Astrocyte (in vitro differentiated cells and primary cell): ENCODE measurements at regions not wholly inside any gene's neighbourhood (a gene's known extent, or its start where the extent isn't known, plus 50 kb on each side); places are given as distances from the start of the nearest gene placed in this dataset.

ENCODE experiments used
- DNase-seq: peaks from one replicate; pipeline ENCODE4 v3.0.0-alpha.2; 2010; ENCODE audit warnings: low read depth
- FAIRE-seq: peaks from 2 replicates; lab custom pipeline; 2011; peaks lifted over from hg19 to GRCh38; lab: Jason Lieb, UNC
- H2AFZ ChIP-seq: 2 replicates; pipeline ENCODE4 v1.6.0; 2012; ENCODE audit warnings: low read depth, low read length, inconsistent platforms
- H3K27ac ChIP-seq: 2 replicates; pipeline ENCODE4 v1.5.1; 2011; ENCODE audit warnings: low read depth, low read length, inconsistent platforms
- H3K27me3 ChIP-seq: 2 replicates; pipeline ENCODE4 v1.6.0; 2011; ENCODE audit warnings: low read length, inconsistent platforms; ENCODE audit not compliant: insufficient read depth
- H3K36me3 ChIP-seq: 2 replicates; pipeline ENCODE4 v1.5.1; 2011; ENCODE audit warnings: low read length, inconsistent platforms; ENCODE audit not compliant: insufficient read depth
- H3K4me1 ChIP-seq: 2 replicates; pipeline ENCODE4 v1.5.1; 2011; ENCODE audit warnings: low read length, inconsistent platforms; ENCODE audit not compliant: insufficient read depth
- H3K4me2 ChIP-seq: 2 replicates; pipeline ENCODE4 v1.6.0; 2012; ENCODE audit warnings: low read length, inconsistent platforms
- H3K4me3 ChIP-seq: 2 replicates; pipeline ENCODE4 v1.5.1; 2011; ENCODE audit warnings: low read depth, mild to moderate bottlenecking, low read length, inconsistent platforms; ENCODE audit not compliant: insufficient read depth
- H3K79me2 ChIP-seq: 2 replicates; pipeline ENCODE4 v1.6.0; 2012; ENCODE audit warnings: mild to moderate bottlenecking, low read length, inconsistent platforms; ENCODE audit not compliant: insufficient read depth
- H3K9ac ChIP-seq: 2 replicates; pipeline ENCODE4 v1.6.0; 2012; ENCODE audit warnings: mild to moderate bottlenecking, low read length, inconsistent platforms
- H3K9me3 ChIP-seq: 2 replicates; pipeline ENCODE4 v1.5.1; 2012; ENCODE audit warnings: low read depth, mild to moderate bottlenecking, low read length, inconsistent platforms; ENCODE audit not compliant: insufficient read depth
- H4K20me1 ChIP-seq: 2 replicates; pipeline ENCODE4 v1.6.0; 2012; ENCODE audit warnings: low read length, inconsistent platforms; ENCODE audit not compliant: insufficient read depth
- H3K27ac Mint-ChIP-seq: one replicate; pipeline ENCODE4 v1.8.0; 2021; ENCODE audit warnings: mild to moderate bottlenecking, mixed read lengths; ENCODE audit not compliant: unreplicated experiment
- H3K27me3 Mint-ChIP-seq: one replicate; pipeline ENCODE4 v1.8.0; 2021; ENCODE audit warnings: low read depth, mixed read lengths; ENCODE audit not compliant: unreplicated experiment
- H3K36me3 Mint-ChIP-seq: one replicate; pipeline ENCODE4 v1.8.0; 2021; ENCODE audit warnings: low read depth, mixed read lengths; ENCODE audit not compliant: unreplicated experiment
- H3K4me1 Mint-ChIP-seq: one replicate; pipeline ENCODE4 v1.8.0; 2021; ENCODE audit warnings: low read depth, mixed read lengths; ENCODE audit not compliant: unreplicated experiment
- H3K4me3 Mint-ChIP-seq: one replicate; pipeline ENCODE4 v1.8.0; 2021; ENCODE audit warnings: mild to moderate bottlenecking, moderate library complexity, mixed read lengths; ENCODE audit not compliant: unreplicated experiment
- H3K9me3 Mint-ChIP-seq: one replicate; pipeline ENCODE4 v1.8.0; 2021; ENCODE audit warnings: mild to moderate bottlenecking, mixed read lengths; ENCODE audit not compliant: unreplicated experiment
- CTCF ChIP-seq: IDR thresholded peaks from 2 replicates; pipeline ENCODE4 v1.5.1; 2011; ENCODE audit warnings: low read depth, mild to moderate bottlenecking, inconsistent platforms, low read length, moderate library complexity; ENCODE audit not compliant: insufficient read depth
- EZH2 ChIP-seq: IDR thresholded peaks from 2 replicates; pipeline ENCODE4 v1.6.1; 2012; ENCODE audit warnings: mild to moderate bottlenecking, low read length, inconsistent platforms; ENCODE audit not compliant: insufficient read depth

DNA sequence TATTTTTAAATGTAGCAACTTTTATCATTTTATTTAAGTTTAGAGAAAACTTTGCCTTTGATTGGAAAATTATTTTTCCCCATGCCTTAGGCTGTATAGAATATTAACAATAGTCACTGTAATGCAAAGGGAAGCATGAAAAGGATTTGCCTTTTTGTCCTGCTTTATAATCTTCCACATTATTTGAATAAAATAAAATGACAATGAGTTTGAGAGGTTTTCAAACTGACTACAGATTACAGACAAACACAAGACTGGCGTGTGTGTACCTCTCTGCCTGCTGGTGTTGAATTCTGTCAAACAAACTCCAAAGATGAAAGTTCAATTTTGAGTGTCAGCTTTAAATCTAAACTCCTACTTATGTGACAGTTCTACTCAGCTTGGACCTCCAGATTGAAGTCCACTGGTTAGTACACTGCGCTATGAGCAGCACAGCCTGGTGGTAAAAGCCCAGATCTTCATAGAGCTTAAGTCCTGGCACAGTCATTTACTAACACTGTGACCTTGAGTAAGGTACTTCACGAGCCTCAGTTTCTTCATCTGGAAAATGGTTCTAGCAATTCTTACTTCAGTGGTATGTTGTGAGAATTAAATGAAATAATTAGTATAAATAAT is 98.3 kb upstream of the CPNE8 start:
- no peak overlapping the region for H3K4me3 ChIP-seq
- TF ChIP-seq CTCF (no peak), EZH2 (no peak)
- no peaks in the 10 kb centered on the region for H3K4me1 Mint-ChIP-seq
- no peaks in the 10 kb centered on the region for H4K20me1 ChIP-seq
- no peaks in the 10 kb centered on the region for H3K9me3 Mint-ChIP-seq
- H3K36me3 ChIP-seq = no peaks in the 10 kb centered on the region
- no peak overlapping the region for H2AFZ ChIP-seq
- no peaks in the 10 kb centered on the region for H3K79me2 ChIP-seq
- no peak overlapping the region for H3K27ac ChIP-seq
- H3K9me3 ChIP-seq = no peaks in the 10 kb centered on the region
- H3K4me1 ChIP-seq = no peaks in the 10 kb centered on the region
- no peak overlapping the region for H3K4me2 ChIP-seq
- no peak for DNase-seq
- no peak overlapping the region for H3K9ac ChIP-seq
- no peaks in the 10 kb centered on the region for H3K36me3 Mint-ChIP-seq
- no peak overlapping the region for H3K4me3 Mint-ChIP-seq
- no peak overlapping the region for H3K27ac Mint-ChIP-seq
- no peaks in the 10 kb centered on the region for H3K27me3 Mint-ChIP-seq
- H3K27me3 ChIP-seq = no peaks in the 10 kb centered on the region
- no peak for FAIRE-seq

- H2AFZ ChIP-seq = no peak overlapping the region
- H3K4me3 Mint-ChIP-seq = no peak overlapping the region
- no peaks in the 10 kb centered on the region for H3K27me3 ChIP-seq
Observed at GRCh38 chr12:39000370-39000769, 95.0 kb upstream of the CPNE8 start.

More at GRCh38 chr12:39000370-39000769, 95.0 kb upstream of the CPNE8 start:
- H3K4me1 Mint-ChIP-seq = no peaks in the 10 kb centered on the region
- no peak for FAIRE-seq
- no peak overlapping the region for H3K27ac Mint-ChIP-seq
- no peaks in the 10 kb centered on the region for H3K27me3 Mint-ChIP-seq
- no peak overlapping the region for H3K27ac ChIP-seq
- no peaks in the 10 kb centered on the region for H3K36me3 ChIP-seq
- no peaks in the 10 kb centered on the region for H3K79me2 ChIP-seq
- H3K36me3 Mint-ChIP-seq = no peaks in the 10 kb centered on the region
- no peak for DNase-seq
- H3K4me1 ChIP-seq = no peaks in the 10 kb centered on the region
- H3K9ac ChIP-seq = no peak overlapping the region
- TF ChIP-seq EZH2 (no peak), CTCF (no peak)
- no peaks in the 10 kb centered on the region for H3K9me3 Mint-ChIP-seq
- no peak overlapping the region for H3K4me3 ChIP-seq
- H3K4me2 ChIP-seq = no peak overlapping the region
- no peaks in the 10 kb centered on the region for H3K9me3 ChIP-seq
- no peaks in the 10 kb centered on the region for H4K20me1 ChIP-seq
